ENCODE measurements at regions not wholly inside any gene's neighbourhood (a gene's known extent, or its start where the extent isn't known, plus 50 kb on each side); places are given as distances from the start of the nearest gene placed in this dataset.

DNA sequence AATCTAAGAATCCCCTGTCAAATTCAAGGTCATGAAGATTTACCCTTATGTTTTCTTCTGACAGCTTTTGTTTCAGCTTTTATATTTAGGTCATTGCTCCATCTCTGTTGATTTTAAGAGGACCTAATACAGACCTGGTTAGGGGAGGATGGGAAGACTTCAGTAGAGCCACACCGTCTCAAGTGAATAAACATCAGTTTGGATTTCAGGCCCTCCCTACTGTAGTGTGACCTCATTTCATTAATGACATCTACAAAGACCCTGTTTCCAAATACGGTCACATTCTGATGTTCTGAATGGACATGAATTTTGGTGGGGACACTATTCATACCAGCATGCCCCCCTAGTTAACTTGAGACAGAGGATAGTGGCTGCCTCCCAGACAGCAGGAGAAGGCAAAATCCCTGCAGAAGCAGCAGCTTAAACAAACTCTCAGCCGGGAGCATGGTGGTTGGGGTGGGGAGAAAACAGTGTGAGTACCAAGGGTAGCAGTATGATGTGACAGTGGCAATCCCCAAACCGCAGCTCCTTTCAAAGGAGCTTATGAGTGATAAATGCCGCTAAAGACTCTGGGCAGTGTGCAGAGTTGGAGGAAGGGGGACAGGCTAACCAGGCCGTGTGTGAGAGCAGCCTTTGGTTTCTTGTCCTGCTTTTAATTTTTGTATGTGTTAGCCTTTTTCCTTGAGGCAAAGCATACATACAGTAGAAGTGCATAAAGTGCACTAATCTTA is 65.9 kb upstream of the TNP1 start:
- DNase-seq: no peak

DNA sequence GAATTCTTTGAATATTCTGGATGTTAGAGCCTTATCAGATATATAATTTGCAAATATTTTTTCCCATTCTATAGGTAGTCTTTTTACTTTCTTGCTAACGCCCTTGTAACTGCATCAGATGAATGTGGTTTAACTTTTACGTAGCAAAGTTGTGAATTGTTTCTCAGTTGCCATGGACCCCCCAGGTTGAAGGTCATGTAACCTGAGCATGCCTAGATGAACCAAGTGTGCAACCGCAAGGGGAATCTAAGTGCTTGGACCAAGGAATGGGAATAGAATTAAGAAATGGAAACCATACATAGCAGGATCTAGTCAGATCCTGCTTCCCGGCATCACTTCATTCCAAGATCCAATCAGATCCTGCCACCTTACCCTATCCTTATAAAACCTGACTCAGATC is 65.1 kb upstream of the TNP1 start:
- DNase-seq: no peak

DNA sequence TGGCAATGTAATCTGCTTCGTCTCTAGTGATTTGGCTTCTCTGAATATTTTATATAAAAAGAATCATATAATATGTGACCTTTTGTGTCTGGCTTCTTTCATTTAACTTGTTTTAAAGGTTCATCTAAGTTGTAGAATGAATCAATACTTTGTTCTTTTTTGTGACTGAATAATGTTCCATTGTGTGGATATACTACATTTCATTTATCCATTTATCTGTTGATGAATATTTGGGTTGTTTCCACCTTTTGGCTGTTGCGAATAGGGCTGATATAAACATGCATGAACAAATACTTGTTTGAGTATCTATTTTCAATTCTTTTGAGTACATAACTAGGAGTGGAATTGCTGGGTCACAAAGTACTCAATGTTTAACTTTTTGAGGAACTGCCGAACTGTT is 63.8 kb upstream of the TNP1 start:
- no peak for DNase-seq

DNA sequence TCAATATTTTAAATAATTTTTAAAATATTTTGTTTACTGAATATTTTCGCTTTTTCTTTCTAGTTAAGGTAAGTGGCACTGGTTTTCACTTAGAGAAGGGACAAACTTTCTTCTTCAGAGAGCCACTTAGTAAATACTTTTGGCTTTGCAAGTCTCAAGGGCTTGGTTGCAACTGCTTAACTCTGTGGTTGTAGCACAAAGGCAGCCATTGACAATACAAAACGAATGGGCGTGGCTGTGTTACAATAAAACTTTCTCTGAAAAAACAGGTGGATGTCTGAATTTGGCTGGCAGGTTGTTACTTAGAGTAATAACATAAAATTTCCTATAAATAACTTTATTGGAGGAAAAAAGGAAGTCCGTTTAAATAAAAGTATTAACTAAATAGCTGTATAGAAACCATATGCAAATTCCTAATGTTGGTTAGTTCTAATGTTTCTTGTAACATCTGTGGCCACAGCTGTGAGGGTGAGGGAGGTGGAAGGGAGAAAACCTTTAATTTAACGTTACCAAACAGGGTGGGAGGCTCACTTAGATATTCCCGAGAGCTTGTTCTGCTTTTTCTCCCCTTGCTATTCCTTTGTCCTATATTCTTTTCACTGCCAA is 62.4 kb upstream of the TNP1 start:
- no peak for DNase-seq

DNA sequence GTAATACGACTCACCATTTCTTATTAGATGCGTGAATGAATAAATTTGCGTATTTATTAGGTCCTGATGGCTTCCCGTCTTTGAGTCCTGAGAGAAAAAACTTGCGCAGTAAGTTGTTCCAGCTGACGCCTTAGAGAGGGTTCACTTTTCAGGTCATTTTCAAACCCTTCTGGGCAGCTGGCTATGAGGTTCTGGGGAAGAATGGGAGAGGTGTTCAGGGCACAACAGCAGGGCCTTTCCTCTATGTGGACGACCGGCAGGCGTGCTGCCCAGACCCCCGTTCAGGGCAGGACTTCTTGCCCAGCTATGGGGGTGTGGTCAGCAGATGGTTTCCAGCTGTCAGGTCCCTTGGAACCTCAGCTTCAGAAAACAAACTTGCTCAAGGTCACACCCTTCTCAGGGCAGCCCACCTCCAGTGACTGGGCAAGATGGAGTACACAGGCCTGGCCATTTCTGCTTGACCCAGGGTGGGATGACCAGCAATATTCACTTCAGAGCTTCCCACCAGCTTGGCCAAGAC is 61.1 kb upstream of the TNP1 start:
- DNase-seq: no peak

DNA sequence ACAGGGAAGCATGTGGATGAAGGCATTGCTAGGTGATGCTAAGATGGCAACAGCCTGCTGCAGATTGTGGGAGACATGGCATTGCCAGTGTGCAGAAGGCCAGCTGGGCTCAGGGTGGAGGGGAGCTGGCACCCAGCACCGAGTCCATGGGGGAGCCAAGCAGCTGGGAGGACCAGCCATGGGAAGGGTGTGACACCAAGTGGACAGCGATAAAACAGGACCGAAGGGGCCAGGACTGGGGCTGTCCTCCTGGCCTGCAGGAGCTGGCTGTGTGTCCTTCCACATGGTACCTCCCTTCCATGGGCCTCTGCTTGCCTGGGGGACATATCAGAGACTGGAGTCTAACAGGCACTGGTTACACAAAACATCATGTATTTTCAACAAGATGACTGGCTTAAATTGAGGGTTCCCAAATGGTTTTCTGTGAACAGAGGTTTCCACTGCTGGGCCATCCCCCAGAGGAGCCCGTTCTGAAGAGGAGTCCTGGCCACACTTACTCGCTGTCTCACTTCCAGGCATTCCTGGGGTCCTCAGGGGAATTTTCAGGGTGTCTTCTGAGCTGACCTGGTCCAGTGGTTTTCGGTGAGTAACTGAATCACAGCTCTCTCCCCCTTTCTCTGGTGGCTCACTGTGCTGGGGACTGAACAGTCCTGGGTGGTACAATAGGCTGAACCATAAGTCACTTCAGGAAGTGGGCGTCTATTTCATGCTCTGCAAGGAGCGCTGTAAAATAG is 60.4 kb upstream of the TNP1 start:
- DNase-seq: no peak

DNA sequence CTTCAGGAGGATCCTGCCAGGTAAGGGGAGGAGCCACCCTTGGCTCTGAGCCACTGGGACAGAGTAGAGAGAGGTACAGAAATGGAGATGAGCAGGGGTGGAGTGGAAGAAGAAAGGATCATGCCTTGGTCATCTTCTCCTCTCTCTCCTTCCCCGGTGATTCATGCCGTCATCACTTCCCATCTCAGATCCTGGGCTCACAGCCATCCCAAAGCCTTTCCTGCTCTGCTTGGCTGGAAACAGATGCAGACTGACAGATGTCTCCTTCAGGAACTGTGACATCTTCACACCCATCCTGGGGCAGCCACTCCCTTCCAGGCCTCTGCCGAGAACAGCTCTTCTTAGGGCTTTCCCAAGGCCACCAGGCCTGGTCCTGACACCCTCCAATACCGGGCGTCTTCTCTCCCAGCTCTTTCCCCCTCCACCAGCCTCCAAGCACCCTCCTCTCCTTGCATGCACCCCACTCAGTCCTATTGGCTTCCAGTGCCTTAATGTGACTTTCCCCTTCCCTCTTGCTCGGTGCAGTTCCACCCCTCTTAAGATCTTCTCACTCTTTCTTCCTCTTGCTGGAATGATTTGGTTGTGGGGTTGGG is 58.3 kb upstream of the TNP1 start:
- peak; percentile 35 for DNase-seq

DNA sequence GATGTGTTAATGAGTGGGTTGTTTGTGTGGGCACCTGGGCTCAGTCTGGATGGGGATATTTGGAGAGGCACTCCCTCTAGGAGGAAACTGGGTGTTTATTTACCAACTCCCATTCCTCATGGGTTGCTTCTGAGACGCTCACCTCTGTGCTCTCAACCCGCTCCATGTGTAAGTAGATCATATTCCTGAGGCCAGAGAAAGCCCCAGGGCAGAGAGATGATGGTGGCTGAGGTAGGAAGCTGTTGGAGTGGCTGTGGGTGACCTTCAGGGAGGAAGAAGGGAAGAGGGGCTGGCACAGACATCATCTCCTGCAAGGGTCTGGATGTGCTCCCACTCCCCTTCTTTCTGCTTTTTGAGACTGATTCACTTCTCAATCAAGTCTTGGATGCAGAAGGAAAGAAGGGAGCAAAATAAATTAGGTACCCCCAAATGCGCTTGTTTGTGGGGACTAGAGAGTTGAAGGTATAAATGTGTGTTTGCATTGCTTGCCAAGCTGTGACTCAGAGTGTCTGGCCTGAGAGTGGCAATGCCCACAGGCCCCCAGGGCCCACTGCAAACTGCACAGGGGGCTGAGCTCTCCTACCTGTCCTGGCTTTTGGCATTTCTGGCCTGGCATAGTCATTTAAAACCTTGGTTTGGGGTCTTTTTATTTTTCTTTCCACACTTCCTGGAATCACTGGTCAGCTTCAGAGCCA is 57.2 kb upstream of the TNP1 start:
- no peak for DNase-seq

DNA sequence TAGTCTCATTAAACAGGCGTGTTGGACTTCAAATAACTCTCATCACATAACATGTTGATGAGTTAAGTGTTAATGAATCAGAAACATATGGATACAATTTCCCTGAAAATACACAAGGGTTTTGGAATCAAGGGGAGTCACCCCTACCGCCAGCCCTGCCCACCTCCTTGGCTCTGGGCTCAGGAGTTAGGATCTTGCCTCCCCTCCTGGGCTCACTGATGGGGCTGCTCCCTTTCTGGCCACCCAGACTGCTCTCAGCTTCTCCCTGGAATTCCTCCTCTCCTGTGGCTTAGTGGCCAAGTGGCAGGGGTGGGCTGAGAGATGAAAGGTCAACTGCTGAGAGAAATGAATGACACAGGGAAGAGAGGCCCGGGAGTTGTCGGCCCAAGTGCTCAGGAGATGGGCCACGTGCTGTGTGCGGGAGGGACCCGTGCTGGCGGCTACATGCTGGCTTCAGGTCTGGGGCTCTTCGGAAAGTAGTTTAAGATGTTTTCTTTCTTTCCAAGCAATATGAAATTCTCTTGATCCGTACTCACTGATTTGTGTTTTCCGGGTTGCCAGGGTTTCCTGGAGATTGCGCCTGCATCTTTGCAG is 55.8 kb upstream of the TNP1 start:
- no peak for DNase-seq

DNA sequence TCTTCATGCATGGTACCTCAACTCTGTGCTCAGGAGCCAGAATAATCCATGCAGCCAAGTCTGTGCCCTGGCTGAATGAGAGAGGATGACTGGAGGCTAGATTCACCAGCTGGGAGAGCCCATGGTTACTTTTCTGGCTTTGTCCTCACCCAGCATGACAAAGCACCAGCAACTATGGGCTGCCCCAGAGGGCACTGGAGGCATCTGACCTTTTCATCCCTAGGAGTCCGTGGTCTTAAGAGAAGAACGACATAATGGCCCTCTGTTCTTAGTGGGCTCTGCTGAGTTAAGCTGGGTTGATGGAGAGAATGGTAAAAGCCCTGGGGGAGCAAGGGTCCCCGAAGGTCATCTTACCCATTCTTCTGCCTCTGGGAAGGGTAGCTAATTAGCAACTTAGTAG is 54.6 kb upstream of the TNP1 start:
- no peak for DNase-seq

DNA sequence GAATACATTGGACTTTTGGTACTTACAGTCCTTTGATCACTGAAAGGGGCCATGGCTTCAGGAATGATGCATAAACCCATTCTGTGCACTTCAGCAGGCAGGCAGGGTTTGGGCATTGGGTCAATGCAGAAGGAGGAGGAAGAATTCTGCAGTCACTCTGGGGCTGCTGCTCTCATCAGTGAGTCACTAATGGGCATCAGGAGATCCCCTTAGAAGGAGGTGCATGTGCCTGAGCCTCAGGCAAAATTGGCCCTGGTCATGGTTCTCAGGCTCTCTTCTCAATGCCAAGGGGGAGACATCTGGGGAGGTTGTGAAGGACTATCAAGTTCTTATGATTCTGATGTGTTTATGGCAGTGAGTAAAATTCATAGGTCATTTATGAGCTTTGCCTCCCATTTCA is 52.0 kb upstream of the TNP1 start:
- DNase-seq: no peak

DNA sequence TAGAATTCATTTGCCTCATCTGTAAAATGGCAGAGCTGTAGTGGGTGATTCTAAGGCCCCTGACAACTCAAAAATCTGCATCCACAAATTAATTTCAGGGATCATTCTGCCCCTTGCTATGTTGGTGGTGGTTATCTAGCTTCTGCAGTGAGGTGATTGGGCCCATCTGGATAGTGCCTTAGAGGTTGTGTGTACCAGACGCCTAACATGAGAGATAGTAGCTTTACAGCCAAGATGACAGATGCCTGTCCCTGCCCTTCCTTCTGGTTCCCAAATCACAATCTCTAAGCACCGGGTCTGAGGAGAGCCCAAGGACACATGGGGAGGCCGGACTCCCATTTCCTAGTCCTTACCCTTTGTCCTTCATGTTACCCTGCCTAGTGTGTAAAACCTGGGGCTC is 51.1 kb upstream of the TNP1 start:
- DNase-seq: no peak

DNA sequence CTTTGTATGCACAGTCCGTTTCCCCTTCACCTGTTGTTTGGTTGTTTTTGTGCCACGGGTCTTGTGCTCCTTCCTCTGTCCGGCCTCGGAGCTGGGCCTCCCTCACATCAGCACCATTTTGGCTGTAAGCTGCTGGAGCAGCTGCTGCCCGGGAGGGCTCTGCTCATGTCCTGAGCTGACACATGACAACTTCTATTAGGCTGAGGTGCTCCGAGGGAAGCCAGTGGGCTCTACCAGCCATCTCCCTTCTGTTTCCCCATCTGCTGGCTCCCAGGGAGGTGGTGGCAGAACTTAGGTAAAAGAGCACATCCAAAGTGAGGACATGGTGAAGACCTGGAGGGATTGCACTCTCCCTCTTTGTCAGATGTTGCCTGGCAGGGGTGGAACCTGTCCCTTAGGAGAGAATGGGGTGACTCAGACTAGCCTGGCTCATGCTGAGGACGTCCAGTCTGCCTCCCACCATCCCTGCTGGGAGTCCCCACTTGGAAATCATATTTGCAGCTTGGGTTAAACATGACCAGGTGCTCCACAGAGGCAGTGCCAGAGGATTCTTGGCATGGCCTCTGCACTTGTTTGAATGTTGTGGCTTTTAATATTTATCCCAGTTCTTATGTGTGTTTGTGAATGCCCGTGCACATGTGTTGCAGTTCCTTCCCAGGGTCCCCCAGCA is 49.8 kb upstream of the TNP1 start:
- DNase-seq: no peak

All from hindlimb muscle (tissue), 1 donor.